Stimulated activated CD8-positive, alpha-beta memory T cell treated with anti-CD3 and anti-CD28 coated beads, Interleukin-2, amount 100 ng/mL, for 48 hours (primary cell): ENCODE measurements at regions not wholly inside any gene's neighbourhood (a gene's known extent, or its start where the extent isn't known, plus 50 kb on each side); places are given as distances from the start of the nearest gene placed in this dataset.
"Not testable (repeated sequence)": the region's sequence is repeated elsewhere in the genome, so short reads cannot be mapped to it uniquely, and the experiment has no call there.

Source experiments
- DNase-seq, 2 donors: peaks; one replicate each; pipeline ENCODE4 v3.0.0-alpha.2; 2020; ENCODE audit warnings: low read depth in 2 of 2

- DNase-seq = no peak
These were observed 471.8 kb upstream of the MAN1A1 start for GRCh38 chr6:119821380-119821779.

DNA sequence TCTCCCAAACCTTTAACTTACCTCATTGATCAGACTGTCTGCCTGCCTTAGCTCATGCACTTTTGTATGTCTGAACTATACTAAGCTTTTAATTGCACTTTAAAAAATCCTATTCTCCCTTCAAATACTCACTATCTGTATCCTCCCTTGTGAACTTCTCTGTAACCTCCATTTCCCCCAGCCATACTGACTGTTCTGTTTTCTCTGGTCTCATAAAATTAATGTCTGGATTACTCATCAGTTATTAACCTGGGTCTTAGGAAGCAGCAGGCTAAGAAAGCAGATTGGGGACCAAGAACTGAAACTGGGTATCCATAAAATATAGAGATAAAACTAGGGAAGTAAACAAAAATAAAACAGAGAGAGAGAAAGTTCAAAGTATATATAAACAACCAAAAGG lies 469.3 kb upstream of the MAN1A1 start:
- no peak for DNase-seq

GRCh38 chr6:119814609-119815400 lies 465.2 kb upstream of the MAN1A1 start:
- no peak for DNase-seq

DNA sequence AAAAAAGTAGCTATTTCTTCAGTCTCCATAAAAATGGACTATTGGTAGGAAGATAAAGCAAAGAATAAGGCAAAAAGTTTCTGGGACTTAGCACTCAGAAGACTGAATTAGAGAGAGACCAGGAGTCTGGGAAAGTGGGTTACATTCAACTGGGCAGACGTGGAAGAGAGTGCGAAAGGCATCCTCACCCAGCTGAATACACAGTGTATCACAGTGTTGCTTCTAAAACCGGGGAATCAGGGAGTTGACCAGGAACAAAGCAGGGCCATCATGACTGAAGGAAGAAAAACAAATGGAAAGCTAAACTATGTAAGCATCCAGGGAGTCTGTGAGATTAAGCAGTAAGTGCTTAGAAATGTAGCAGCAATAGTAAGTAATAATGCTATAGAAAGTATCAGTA lies 452.9 kb upstream of the MAN1A1 start:
- no peak for DNase-seq

DNA sequence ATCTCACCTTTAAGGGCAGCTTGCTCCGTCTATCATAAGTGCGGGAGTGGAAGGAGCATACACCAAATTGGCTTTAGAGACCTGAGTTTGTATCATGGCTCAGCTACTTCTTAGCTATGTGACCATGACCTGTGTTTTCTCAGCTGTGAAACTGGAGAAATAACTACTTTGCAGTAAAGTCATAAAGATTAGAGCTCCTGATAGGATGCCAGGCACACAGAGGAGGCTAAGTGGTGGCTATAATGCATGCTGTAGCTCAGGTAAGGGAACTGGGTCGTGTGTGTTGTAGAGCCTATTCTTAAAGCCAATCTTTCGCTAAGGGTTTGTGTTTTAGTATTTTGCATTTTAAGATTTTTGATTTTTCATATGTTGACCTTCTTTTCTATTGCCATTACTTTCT lies 451.5 kb upstream of the MAN1A1 start:
- DNase-seq = no peak

DNA sequence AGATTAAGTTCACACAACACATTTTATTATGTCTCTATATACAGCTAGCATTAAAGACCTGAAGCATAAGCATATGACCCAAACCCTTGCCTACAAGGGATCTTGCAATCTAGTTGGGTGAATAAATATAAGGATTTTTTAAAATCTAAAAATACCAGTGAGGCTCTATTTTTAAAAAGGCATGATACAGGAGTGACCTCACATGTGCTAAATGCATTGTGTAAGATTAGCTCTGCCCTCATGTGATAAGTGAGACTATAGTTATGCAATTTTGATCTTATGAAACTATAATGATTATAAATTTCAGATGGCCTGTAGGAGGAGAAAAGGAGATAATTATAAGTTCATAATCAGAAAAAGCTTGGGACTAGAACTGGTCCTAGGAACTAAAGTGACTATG lies 451.0 kb upstream of the MAN1A1 start:
- no peak for DNase-seq

- DNase-seq = no peak
These were observed 450.3 kb upstream of the MAN1A1 start for GRCh38 chr6:119799596-119800509.

DNA sequence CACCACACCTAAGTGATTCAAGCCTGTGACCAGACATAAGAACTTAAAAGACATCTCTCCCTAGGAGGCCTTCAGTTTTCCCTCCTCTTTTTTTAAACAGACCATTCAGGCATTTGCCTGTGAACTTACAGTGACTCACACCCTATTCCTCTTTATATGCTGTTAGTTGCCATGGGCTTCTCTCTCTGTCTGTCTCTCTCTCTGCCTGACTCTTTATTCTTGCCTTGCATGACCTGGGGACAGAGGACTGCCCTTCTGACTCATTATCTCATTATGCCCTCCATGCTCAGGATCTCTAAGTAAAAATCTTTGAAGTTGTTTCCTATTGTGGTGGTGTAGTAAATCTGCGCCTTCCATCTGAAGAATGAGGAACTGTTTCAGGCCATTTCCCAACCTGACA lies 442.2 kb upstream of the MAN1A1 start:
- no peak for DNase-seq

DNA sequence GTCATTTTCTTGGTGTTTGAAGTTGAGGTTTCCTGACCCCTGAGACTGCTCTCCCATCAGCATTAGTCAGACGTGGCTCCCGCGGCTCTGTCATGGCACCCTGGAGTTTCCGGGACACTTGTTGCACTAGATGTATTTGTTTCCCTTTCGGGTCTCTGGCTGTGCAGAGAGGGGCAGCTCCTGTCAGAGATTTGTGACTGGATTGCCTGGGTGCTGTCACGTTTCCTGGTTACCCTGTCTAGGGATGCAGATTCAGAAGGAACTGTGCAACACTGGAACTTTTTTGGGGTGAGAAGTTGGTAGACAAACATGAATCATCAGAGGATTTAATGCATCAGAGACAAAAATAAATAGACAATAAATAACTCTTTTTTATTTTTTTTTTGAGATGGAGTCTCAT lies 431.8 kb upstream of the MAN1A1 start:
- DNase-seq = no peak

DNA sequence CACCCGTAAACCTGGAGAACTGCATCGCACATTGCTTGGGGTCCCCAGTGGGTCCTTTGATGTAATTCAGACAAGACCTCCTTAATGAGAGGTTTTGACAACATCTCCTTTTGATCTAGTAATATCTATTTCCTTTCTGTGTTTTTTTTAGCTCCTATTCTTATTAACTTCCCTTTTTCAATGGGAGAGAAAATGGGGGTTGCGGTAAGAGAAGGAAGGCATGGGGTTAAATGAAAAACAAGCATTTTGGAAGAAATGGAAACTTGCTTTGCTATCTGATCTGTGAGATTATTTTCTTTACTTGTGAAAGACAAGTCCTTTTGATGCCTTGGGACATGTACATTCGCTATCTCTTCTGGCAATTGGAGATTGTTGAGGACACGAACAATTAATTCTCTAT lies 418.6 kb upstream of the MAN1A1 start:
- DNase-seq = no peak

DNA sequence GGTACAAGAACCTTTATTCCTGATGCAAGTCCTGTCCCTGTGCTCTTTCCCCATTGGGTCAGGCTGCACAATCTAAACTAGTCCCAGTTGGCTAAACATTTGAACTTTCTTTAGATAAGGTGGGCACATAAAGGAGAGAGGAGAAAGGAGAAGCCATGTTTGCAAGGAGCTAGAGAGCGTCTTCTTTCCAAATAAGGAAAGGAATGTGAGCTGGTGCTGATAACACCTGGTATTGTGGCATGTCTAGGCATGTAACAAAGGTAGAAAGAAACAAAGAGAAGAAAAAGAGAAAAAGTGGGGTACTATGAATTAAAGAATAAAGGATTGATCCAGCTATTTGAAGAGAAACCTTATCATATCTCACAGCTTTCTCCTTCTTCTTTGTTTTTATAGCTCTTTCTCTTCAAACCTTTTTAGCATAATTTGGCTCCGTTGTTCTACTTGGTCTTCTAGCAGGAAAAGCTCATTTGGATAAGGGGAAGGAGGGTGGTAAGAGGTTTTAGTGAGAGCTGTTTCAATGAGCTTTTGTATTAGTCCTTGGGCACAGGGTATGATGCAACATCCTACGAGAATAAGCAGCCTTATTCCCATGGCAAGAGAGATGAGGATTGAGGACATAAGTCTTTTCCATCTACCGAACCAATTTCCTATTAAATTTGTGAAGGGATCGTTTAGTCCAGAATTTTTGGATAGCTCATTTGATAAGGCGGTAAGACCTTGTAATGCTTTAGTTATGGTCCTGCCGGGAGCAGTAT lies 415.5 kb upstream of the MAN1A1 start:
- no peak for DNase-seq

GRCh38 chr6:119760046-119760445 lies 410.5 kb upstream of the MAN1A1 start:
- no peak for DNase-seq

- no peak for DNase-seq
These were observed 408.8 kb upstream of the MAN1A1 start for GRCh38 chr6:119758385-119758784.

- DNase-seq = no peak
These were observed 407.9 kb upstream of the MAN1A1 start for GRCh38 chr6:119757467-119757866.

- DNase-seq = no peak
These were observed 399.8 kb upstream of the MAN1A1 start for GRCh38 chr6:119749335-119749734.

DNA sequence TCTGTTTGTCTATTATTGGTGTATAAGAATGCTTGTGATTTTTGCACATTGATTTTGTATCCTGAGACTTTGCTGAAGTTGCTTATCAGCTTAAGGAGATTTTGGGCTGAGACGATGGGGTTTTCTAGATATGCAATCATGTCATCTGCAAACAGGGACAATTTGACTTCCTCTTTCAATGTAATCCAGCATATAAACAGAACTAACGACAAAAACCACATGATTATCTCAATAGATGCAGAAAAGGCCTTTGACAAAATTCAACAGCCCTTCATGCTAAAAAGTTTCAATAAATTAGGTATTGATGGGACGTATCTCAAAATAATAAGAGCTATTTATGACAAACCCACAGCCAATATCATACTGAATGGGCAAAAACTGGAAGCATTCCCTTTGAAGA lies 399.0 kb upstream of the MAN1A1 start:
- DNase-seq = not testable (repeated sequence)

- peak; percentile 35 to 54 for DNase-seq
These were observed 392.7 kb upstream of the MAN1A1 start for GRCh38 chr6:119742188-119742803.

DNA sequence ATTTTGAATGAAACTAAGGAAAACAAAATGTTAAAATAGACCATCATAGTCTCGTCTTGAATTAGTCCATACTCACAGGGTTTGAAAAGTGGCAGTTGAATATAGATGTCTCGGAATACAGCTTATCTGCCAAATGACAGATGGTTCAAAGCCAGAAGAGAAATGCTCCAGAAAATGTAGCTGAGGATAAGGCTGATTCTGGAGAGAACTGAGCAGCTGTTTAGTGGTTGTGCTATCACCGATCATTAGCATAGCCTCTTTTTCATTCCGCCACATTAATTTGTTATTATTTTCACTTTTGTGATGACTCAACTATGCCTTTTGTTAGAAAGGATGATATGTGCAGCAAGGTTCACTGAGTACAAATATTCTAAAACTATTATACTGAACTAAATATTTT lies 390.2 kb upstream of the MAN1A1 start:
- DNase-seq = no peak

DNA sequence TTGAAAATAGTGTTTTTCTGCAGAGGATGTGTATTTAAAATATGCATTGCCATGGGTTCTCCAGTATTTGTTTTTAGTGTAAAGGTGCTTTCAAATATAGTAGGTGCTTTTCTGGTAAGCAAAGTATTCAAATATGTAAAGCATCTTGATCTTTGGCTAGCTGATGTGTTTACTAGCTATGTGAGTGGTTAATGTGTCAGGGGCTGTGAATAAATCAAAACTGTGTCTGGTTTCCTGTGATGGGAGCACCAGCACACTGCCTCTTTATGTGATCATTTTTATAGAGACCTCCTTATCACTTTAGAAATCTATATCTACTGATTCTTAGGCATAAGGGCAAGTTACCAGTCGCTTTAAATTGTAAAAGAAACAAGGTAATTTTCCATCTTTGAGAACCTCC lies 388.9 kb upstream of the MAN1A1 start:
- DNase-seq = no peak

- DNase-seq = no peak
These were observed 386.9 kb upstream of the MAN1A1 start for GRCh38 chr6:119736296-119737021.

- no peak for DNase-seq
These were observed 386.0 kb upstream of the MAN1A1 start for GRCh38 chr6:119735530-119735929.
